Endothelial cell (in vitro differentiated cells): ENCODE measurements at regions not wholly inside any gene's neighbourhood (a gene's known extent, or its start where the extent isn't known, plus 50 kb on each side); places are given as distances from the start of the nearest gene placed in this dataset.

Source experiments
- DNase-seq: peaks from one replicate; pipeline ENCODE4 v3.0.0; 2021; ENCODE audit warnings: low spot score
- H3K27ac Mint-ChIP-seq: one replicate; pipeline ENCODE4 v1.8.0; 2021; ENCODE audit warnings: mixed read lengths, inconsistent platforms; ENCODE audit not compliant: unreplicated experiment
- H3K27me3 Mint-ChIP-seq: one replicate; pipeline ENCODE4 v1.8.0; 2021; ENCODE audit warnings: mild to moderate bottlenecking, moderate library complexity, mixed read lengths, inconsistent platforms; ENCODE audit not compliant: unreplicated experiment
- H3K36me3 Mint-ChIP-seq: one replicate; pipeline ENCODE4 v1.8.0; 2021; ENCODE audit warnings: mild to moderate bottlenecking, low read depth, mixed read lengths, inconsistent platforms; ENCODE audit not compliant: unreplicated experiment
- H3K4me1 Mint-ChIP-seq: one replicate; pipeline ENCODE4 v1.8.0; 2021; ENCODE audit warnings: mild to moderate bottlenecking, mixed read lengths, inconsistent platforms; ENCODE audit not compliant: unreplicated experiment
- H3K4me3 Mint-ChIP-seq: one replicate; pipeline ENCODE4 v1.8.0; 2021; ENCODE audit warnings: mild to moderate bottlenecking, mixed read lengths, inconsistent platforms; ENCODE audit not compliant: unreplicated experiment
- H3K9me3 Mint-ChIP-seq: one replicate; pipeline ENCODE4 v1.8.0; 2021; ENCODE audit warnings: mixed read lengths, inconsistent platforms; ENCODE audit not compliant: unreplicated experiment
- CTCF ChIP-seq: fragments of 200-600 bp; sonication (generic); IDR thresholded peaks from one replicate; pipeline ENCODE4 v1.5.0; 2021; ENCODE audit warnings: antibody characterized with exemption; ENCODE audit not compliant: unreplicated experiment

GRCh38 chr1:118257946-118258345 is 72.9 kb upstream of the SPAG17 start:
- Mint-ChIP-seq H3K36me3 (no peaks in the 10 kb centered on the region), H3K9me3 (no peaks in the 10 kb centered on the region), H3K4me1 (peaks cover 8% of the 10 kb centered on the region), H3K27ac (no peak overlapping the region), H3K27me3 (no peaks in the 10 kb centered on the region), H3K4me3 (no peak overlapping the region)
- TF ChIP-seq CTCF = no peak
- no peak for DNase-seq

DNA sequence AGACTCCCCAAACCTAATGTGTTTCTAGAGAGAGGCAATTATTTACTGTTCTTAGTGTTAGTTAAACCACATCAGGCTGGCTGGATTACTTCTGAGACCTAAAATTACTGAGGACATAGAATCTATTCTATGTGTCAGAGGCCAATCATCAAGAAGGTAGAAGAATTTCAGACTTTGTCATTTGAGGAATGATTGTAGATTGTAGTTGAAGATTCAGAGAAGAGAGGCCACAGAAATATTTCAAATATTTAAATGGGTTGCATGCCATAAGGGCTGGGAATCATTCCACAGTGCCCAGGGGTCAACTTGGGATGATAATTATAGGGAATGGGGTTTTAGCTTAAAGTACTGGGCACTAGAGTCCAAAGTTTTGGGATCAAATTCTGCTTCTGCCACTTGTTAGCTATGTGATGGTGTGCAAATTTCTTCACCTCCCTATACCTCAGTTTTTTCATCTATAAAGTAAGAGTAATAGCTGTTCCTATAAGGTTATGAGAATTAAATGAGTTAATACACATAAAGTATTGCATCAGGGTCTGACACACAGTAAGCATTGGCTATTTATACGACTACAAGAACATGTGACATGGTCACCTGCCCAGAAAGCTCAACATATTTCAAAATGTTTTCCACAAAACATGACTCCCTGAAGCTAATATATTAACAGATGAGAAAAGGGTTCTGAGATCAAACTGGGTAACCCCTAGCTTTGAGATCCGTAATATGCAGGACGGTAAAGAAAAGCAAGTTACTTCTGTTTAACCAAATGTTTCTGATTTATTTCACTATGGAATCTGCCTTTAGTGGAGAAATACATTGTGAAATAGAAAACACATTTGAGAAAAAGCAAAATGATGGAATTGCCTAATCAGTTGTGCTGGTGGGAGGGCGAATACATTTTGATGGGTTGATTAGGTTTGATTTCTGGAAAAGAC is 69.7 kb upstream of the SPAG17 start:
- H3K27me3 Mint-ChIP-seq = no peaks in the 10 kb centered on the region
- H3K9me3 Mint-ChIP-seq = no peaks in the 10 kb centered on the region
- H3K4me3 Mint-ChIP-seq = no peak overlapping the region
- no peak overlapping the region for H3K27ac Mint-ChIP-seq
- TF ChIP-seq CTCF = no peak
- no peak for DNase-seq
- no peaks in the 10 kb centered on the region for H3K36me3 Mint-ChIP-seq
- peaks cover 31% of the 10 kb centered on the region for H3K4me1 Mint-ChIP-seq

- no peak for TF ChIP-seq CTCF
- no peaks in the 10 kb centered on the region for H3K9me3 Mint-ChIP-seq
Measured at GRCh38 chr1:118254001-118254400, 69.0 kb upstream of the SPAG17 start.

GRCh38 chr1:118253053-118253915 is 68.3 kb upstream of the SPAG17 start:
- H3K27ac Mint-ChIP-seq = no peak overlapping the region
- H3K4me3 Mint-ChIP-seq = no peak overlapping the region
- peaks cover 37% of the 10 kb centered on the region for H3K4me1 Mint-ChIP-seq
- DNase-seq = no peak
- H3K36me3 Mint-ChIP-seq = no peaks in the 10 kb centered on the region
- H3K27me3 Mint-ChIP-seq = no peaks in the 10 kb centered on the region
- H3K9me3 Mint-ChIP-seq = no peaks in the 10 kb centered on the region
- TF ChIP-seq CTCF = no peak

More at GRCh38 chr1:118254001-118254400, 69.0 kb upstream of the SPAG17 start:
- Mint-ChIP-seq H3K4me3 (no peak overlapping the region), H3K27ac (no peak overlapping the region), H3K36me3 (no peaks in the 10 kb centered on the region), H3K4me1 (peaks cover 37% of the 10 kb centered on the region), H3K27me3 (no peaks in the 10 kb centered on the region)
- DNase-seq = no peak
